ENCODE measurements at regions not wholly inside any gene's neighbourhood (a gene's known extent, or its start where the extent isn't known, plus 50 kb on each side); places are given as distances from the start of the nearest gene placed in this dataset.

DNA sequence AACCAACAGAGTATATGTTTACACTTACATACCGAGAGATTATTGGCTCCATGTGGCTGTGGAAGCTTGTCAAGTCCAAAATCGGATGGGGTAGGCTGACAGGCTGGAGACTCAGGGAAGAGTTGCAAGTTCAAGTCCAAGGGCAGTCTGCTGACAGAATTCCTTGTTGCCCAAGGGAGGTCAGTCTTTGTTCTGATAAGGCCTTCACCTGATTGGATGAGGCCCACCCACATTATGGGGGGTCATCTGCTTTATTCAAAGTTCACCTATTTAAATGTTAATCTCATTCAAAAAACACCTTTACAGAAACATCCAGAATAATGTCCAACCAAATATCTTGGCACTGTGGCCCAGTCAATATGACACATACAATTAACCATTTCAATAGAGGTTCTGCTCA lies 452.4 kb downstream of the KLF12 start:
- Histone ChIP-seq H3K4me3 (no peak overlapping the region), H3K4me1 (peaks cover 2% of the 10 kb centered on the region), H3K9me3 (no peaks in the 10 kb centered on the region), H3K36me3 (replicated peaks in 1 of 2; ENCODE audit: insufficient read depth in 1 of 2, low read depth in 2 of 2) (no peaks in the 10 kb centered on the region), H3K27me3 (no peaks in the 10 kb centered on the region), H3K27ac (no peak overlapping the region)
- intact Hi-C loops (cut with DNase I), result no loop called here
- TF ChIP-seq POLR2A (IDR thresholded peaks at IDR 0.05) (no peak), CTCF (IDR thresholded peaks at IDR 0.05) (no peak)
- DNase-seq (no peak), ATAC-seq (no peak)
- WGBS, 2 donors, result 74 to 89% methylated on average over 2 of the region's 2 CpGs

DNA sequence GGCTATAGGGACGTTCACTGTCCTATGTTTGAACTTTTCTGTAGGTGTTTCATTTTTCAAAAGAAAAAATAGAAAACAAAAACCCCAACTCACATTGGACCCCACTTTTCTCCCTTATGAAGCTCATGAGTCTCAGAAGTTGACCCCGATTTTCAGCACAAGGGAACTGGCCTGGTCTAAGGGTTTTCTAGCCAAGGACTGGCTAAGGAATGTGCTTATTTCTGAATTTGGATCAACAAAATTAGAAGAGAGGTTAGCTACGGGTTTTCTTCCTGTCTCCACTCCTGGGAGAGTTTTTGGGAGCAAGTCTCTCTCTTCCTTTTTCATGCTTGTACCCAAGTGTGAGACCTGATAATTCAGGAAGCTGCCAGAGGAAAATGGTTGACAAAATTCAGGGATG lies 453.2 kb downstream of the KLF12 start:
- intact Hi-C loops (cut with DNase I), result no loop called here
- H3K4me3 ChIP-seq, result no peak overlapping the region
- TF ChIP-seq POLR2A (IDR thresholded peaks at IDR 0.05) (no peak), CTCF (IDR thresholded peaks at IDR 0.05) (no peak)
- H3K4me1 ChIP-seq, result peaks cover 2% of the 10 kb centered on the region
- no peak overlapping the region for H3K27ac ChIP-seq
- ATAC-seq, result no peak
- H3K9me3 ChIP-seq, result no peaks in the 10 kb centered on the region
- H3K36me3 ChIP-seq (replicated peaks in 1 of 2; ENCODE audit: insufficient read depth in 1 of 2, low read depth in 2 of 2), result no peaks in the 10 kb centered on the region
- DNase-seq, result no peak
- 80 to 84% methylated on average over 3 of the region's 3 CpGs for WGBS, 2 donors
- no peaks in the 10 kb centered on the region for H3K27me3 ChIP-seq

- no peak for TF ChIP-seq POLR2A (IDR thresholded peaks at IDR 0.05)
- TF ChIP-seq CTCF (IDR thresholded peaks at IDR 0.05), result no peak
- Histone ChIP-seq H3K27ac (no peak overlapping the region), H3K27me3 (no peaks in the 10 kb centered on the region), H3K4me3 (no peak overlapping the region), H3K9me3 (no peaks in the 10 kb centered on the region), H3K36me3 (replicated peaks in 1 of 2; ENCODE audit: insufficient read depth in 1 of 2, low read depth in 2 of 2) (no peaks in the 10 kb centered on the region), H3K4me1 (peaks cover 14% of the 10 kb centered on the region)
- DNase-seq (no peak), ATAC-seq (no peak)
- intact Hi-C loops (cut with DNase I), result no loop called here
- WGBS, 2 donors, result 74 to 83% methylated on average over 4 of the region's 4 CpGs
These were observed 457.1 kb downstream of the KLF12 start for GRCh38 chr13:73677048-73677601.

GRCh38 chr13:73676550-73677047 lies 457.6 kb downstream of the KLF12 start:
- TF ChIP-seq POLR2A (IDR thresholded peaks at IDR 0.05) (no peak), CTCF (IDR thresholded peaks at IDR 0.05) (no peak)
- Histone ChIP-seq H3K4me3 (no peak overlapping the region), H3K9me3 (no peaks in the 10 kb centered on the region), H3K27me3 (no peaks in the 10 kb centered on the region), H3K4me1 (peaks cover 19% of the 10 kb centered on the region), H3K36me3 (replicated peaks in 1 of 2; ENCODE audit: insufficient read depth in 1 of 2, low read depth in 2 of 2) (no peaks in the 10 kb centered on the region), H3K27ac (no peak overlapping the region)
- DNase-seq, result no peak
- intact Hi-C loops (cut with DNase I), result no loop called here
- ATAC-seq, result no peak
- WGBS, 2 donors, result 58 to 74% methylated on average over 2 of the region's 2 CpGs

DNA sequence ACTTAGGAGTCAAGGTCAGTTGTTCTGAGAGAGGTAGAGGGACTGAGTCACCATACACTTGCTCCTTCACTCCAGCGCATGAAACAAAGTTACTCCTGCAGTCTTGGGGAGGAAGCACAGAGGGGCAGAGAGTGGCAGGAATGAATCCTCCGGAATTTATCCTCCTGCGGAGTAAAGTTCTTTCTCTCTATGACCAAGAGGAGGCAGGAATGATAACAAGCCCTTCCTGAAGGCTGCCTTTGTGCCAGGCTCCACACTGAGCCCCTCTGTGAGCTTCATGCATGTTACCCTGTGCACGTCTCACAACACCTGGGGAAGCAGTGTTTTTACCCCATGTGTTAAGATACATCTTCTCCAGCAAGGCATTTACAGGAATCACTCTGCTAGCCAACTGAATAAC lies 458.4 kb downstream of the KLF12 start:
- 94 to 100% methylated on average over 4 of the region's 4 CpGs for WGBS, 2 donors
- Histone ChIP-seq H3K4me1 (peaks cover 19% of the 10 kb centered on the region), H3K27me3 (no peaks in the 10 kb centered on the region), H3K27ac (no peak overlapping the region), H3K4me3 (no peak overlapping the region), H3K9me3 (no peaks in the 10 kb centered on the region), H3K36me3 (replicated peaks in 1 of 2; ENCODE audit: insufficient read depth in 1 of 2, low read depth in 2 of 2) (no peaks in the 10 kb centered on the region)
- intact Hi-C loops (cut with DNase I), result no loop called here
- TF ChIP-seq CTCF (IDR thresholded peaks at IDR 0.05) (no peak), POLR2A (IDR thresholded peaks at IDR 0.05) (no peak)
- no peak for DNase-seq
- no peak for ATAC-seq

All from body of pancreas (tissue), 4 donors.